ENCODE measurements at regions not wholly inside any gene's neighbourhood (a gene's known extent, or its start where the extent isn't known, plus 50 kb on each side); places are given as distances from the start of the nearest gene placed in this dataset.

DNA sequence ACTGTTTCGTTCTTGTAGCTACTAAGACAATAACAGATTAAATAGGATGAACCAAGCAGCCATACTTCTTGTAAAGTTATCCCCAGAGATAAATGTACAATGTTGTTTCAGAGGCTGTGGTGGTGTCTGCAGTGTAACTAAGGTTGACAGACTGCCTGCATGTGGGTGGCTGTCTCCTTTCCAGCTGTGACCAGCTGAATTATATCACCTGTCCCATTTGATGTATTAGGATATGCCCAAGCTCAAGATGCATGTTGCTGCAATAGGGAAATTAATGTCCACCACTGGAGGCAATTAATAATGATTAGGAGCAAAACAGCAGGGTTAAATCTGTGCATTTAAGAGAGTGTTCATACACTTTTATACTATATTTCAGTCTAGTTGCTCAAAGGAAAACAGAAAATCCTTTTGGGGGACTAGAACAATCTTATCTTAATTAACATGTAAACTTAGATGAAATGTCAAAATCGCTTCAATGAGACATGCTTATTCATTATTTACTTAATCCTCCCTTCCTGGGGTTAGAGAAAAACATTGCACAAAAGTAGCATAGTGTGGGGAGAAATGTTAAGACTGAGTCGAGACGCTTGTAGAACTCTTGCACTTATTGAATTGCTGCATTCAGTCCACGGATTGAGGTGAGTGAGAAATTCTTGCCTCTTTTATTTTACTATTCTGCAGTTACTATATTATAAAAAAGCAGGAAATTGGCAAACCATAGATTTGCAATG is 269.0 kb downstream of the SNX10 start:
- H3K27me3 ChIP-seq (ENCODE audit: insufficient read depth, low read length): no peaks in the 10 kb centered on the region
- no peaks in the 10 kb centered on the region for H3K9me3 ChIP-seq (ENCODE audit: insufficient read depth, low read depth, low read length)
- no peaks in the 10 kb centered on the region for H3K79me1 ChIP-seq (ENCODE audit: low read length)
- H2BK12ac ChIP-seq (ENCODE audit: low read length): no peak overlapping the region
- H3K4me2 ChIP-seq (ENCODE audit: low read length): no peak overlapping the region
- no peaks in the 10 kb centered on the region for H3K79me2 ChIP-seq (ENCODE audit: control insufficient read depth, insufficient read depth, low read length, poor library complexity)
- no peak overlapping the region for H4K8ac ChIP-seq (ENCODE audit: low read depth, low read length)
- H3K36me3 ChIP-seq (ENCODE audit: control insufficient read depth in 1 of 2, insufficient read depth in 2 of 2, low read length in 2 of 2): no peaks in the 10 kb centered on the region
- H4K91ac ChIP-seq (ENCODE audit: low read depth, low read length): no peak overlapping the region
- no peak overlapping the region for H4K12ac ChIP-seq (ENCODE audit: low read depth, low read length)
- H2AK5ac ChIP-seq (ENCODE audit: low read length): no peak overlapping the region
- no peak overlapping the region for H3K14ac ChIP-seq (ENCODE audit: low read length)
- no peak overlapping the region for H3K27ac ChIP-seq (ENCODE audit: low read depth, low read length)
- H3K23ac ChIP-seq (ENCODE audit: low read length): no peak overlapping the region
- no peak overlapping the region for H2AFZ ChIP-seq (ENCODE audit: insufficient read depth, low read length, poor library complexity)
- H3K4me1 ChIP-seq (ENCODE audit: control insufficient read depth in 1 of 2, insufficient read depth in 2 of 2, low read length in 2 of 2): no peaks in the 10 kb centered on the region
- no peak for DNase-seq
- no CpG with 5 or more reads among the region's 5 CpGs for WGBS (ENCODE audit: extremely low coverage, insufficient coverage, insufficient read length)
- H3K4ac ChIP-seq (ENCODE audit: low read depth, low read length): no peak overlapping the region
- no peak overlapping the region for H2BK120ac ChIP-seq (ENCODE audit: insufficient read depth, low read length, poor library complexity)
- H2BK5ac ChIP-seq (ENCODE audit: low read depth, low read length, poor library complexity): no peak overlapping the region
- H3K4me3 ChIP-seq (ENCODE audit: low read depth, low read length): no peak overlapping the region
- H3K18ac ChIP-seq (ENCODE audit: low read length): no peak overlapping the region
- no peak overlapping the region for H3K9ac ChIP-seq (ENCODE audit: low read length)

DNA sequence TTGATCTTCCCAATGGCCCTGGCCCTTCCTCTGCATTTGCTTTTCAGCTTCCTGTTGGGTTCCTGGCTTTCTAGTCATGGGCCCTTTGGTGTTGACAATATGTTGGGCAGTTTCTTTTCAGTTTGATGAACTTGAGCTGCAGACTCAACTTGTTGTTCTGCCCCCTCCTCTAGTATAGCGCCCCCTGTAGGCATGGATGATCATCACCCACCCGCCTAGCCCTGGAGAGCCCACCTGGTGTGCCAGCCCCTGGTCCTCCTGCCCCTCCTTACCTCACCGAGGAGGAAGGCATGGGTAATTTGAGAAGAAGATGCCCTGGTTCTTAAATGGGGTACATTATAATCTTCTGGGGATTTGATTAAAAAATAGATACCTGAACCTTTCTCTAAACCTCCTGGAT is 271.2 kb downstream of the SNX10 start:
- Histone ChIP-seq H3K23ac (ENCODE audit: low read length) (no peak overlapping the region), H2AFZ (ENCODE audit: insufficient read depth, low read length, poor library complexity) (no peak overlapping the region), H2AK5ac (ENCODE audit: low read length) (no peak overlapping the region), H3K4me3 (ENCODE audit: low read depth, low read length) (no peak overlapping the region), H3K14ac (ENCODE audit: low read length) (no peak overlapping the region), H3K9me3 (ENCODE audit: insufficient read depth, low read depth, low read length) (no peaks in the 10 kb centered on the region), H3K9ac (ENCODE audit: low read length) (no peak overlapping the region), H4K12ac (ENCODE audit: low read depth, low read length) (no peak overlapping the region), H3K79me2 (ENCODE audit: control insufficient read depth, insufficient read depth, low read length, poor library complexity) (no peaks in the 10 kb centered on the region), H4K8ac (ENCODE audit: low read depth, low read length) (no peak overlapping the region), H3K4me2 (ENCODE audit: low read length) (no peak overlapping the region), H3K36me3 (ENCODE audit: control insufficient read depth in 1 of 2, insufficient read depth in 2 of 2, low read length in 2 of 2) (no peaks in the 10 kb centered on the region), H3K4ac (ENCODE audit: low read depth, low read length) (no peak overlapping the region), H2BK5ac (ENCODE audit: low read depth, low read length, poor library complexity) (no peak overlapping the region), H3K79me1 (ENCODE audit: low read length) (no peaks in the 10 kb centered on the region), H2BK12ac (ENCODE audit: low read length) (no peak overlapping the region), H3K18ac (ENCODE audit: low read length) (no peak overlapping the region), H3K27ac (ENCODE audit: low read depth, low read length) (no peak overlapping the region), H3K27me3 (ENCODE audit: insufficient read depth, low read length) (no peaks in the 10 kb centered on the region), H3K4me1 (ENCODE audit: control insufficient read depth in 1 of 2, insufficient read depth in 2 of 2, low read length in 2 of 2) (no peaks in the 10 kb centered on the region), H2BK120ac (ENCODE audit: insufficient read depth, low read length, poor library complexity) (no peak overlapping the region), H4K91ac (ENCODE audit: low read depth, low read length) (no peak overlapping the region)
- DNase-seq: no peak
- no CpG with 5 or more reads among the region's 3 CpGs for WGBS (ENCODE audit: extremely low coverage, insufficient coverage, insufficient read length)

DNA sequence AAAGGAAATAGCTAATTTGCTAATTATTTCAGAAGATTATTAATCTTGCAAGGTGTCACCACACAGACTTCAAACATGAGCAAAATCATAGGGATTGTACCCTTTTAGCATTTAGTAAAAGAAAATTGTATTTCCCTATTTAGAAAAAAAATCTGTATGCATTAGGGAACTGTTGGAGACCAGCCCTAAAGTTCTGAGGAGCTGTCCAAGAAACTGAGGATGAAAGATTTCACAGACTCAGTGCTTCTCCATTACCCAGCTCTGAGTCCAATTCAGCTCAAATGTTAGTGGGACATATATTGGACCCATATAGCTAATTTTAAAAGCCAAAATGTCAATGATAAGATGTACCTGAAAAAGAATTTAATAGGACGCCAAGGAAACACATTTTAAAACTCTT is 271.7 kb downstream of the SNX10 start:
- H3K79me2 ChIP-seq (ENCODE audit: control insufficient read depth, insufficient read depth, low read length, poor library complexity): no peaks in the 10 kb centered on the region

DNA sequence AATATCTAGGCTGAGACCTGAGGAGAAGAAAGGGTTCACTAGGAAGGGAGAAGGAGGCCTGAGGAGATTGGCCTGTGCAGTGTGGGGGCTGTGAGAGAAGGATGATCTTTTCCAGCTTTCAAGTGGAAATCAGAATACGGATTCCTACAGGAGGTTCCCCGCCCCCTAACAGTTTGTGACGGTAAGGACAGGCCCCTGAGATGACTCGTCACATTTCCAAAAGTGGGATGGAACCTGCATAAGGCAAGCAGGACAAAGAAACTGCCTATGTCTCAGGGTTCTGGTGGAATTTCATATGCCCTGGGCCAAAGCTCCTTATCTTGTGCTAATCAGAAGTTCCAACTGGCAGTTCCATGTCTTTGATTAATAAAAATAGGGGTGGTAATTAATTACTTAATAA is 275.6 kb downstream of the SNX10 start:
- Histone ChIP-seq H4K8ac (ENCODE audit: low read depth, low read length) (no peak overlapping the region), H3K9me3 (ENCODE audit: insufficient read depth, low read depth, low read length) (no peaks in the 10 kb centered on the region), H2BK120ac (ENCODE audit: insufficient read depth, low read length, poor library complexity) (no peak overlapping the region), H3K79me2 (ENCODE audit: control insufficient read depth, insufficient read depth, low read length, poor library complexity) (no peaks in the 10 kb centered on the region), H2AK5ac (ENCODE audit: low read length) (no peak overlapping the region), H3K27ac (ENCODE audit: low read depth, low read length) (no peak overlapping the region), H3K27me3 (ENCODE audit: insufficient read depth, low read length) (no peaks in the 10 kb centered on the region), H3K4me3 (ENCODE audit: low read depth, low read length) (no peak overlapping the region), H3K14ac (ENCODE audit: low read length) (no peak overlapping the region), H4K12ac (ENCODE audit: low read depth, low read length) (no peak overlapping the region), H2AFZ (ENCODE audit: insufficient read depth, low read length, poor library complexity) (no peak overlapping the region), H3K23ac (ENCODE audit: low read length) (no peak overlapping the region), H3K4me1 (ENCODE audit: control insufficient read depth in 1 of 2, insufficient read depth in 2 of 2, low read length in 2 of 2) (no peaks in the 10 kb centered on the region), H3K79me1 (ENCODE audit: low read length) (no peaks in the 10 kb centered on the region), H4K91ac (ENCODE audit: low read depth, low read length) (no peak overlapping the region), H3K18ac (ENCODE audit: low read length) (no peak overlapping the region), H3K36me3 (ENCODE audit: control insufficient read depth in 1 of 2, insufficient read depth in 2 of 2, low read length in 2 of 2) (no peaks in the 10 kb centered on the region), H3K4ac (ENCODE audit: low read depth, low read length) (no peak overlapping the region), H2BK5ac (ENCODE audit: low read depth, low read length, poor library complexity) (no peak overlapping the region), H2BK12ac (ENCODE audit: low read length) (no peak overlapping the region), H3K4me2 (ENCODE audit: low read length) (no peak overlapping the region), H3K9ac (ENCODE audit: low read length) (no peak overlapping the region)
- WGBS (ENCODE audit: extremely low coverage, insufficient coverage, insufficient read length): no CpG with 5 or more reads among the region's 4 CpGs
- DNase-seq: no peak

More for the DNA sequence above, 271.7 kb downstream of the SNX10 start:
- WGBS (ENCODE audit: extremely low coverage, insufficient coverage, insufficient read length): no CpG with 5 or more reads among the region's 1 CpG
- Histone ChIP-seq H2BK5ac (ENCODE audit: low read depth, low read length, poor library complexity) (no peak overlapping the region), H2BK12ac (ENCODE audit: low read length) (no peak overlapping the region), H4K91ac (ENCODE audit: low read depth, low read length) (no peak overlapping the region), H4K8ac (ENCODE audit: low read depth, low read length) (no peak overlapping the region), H2AFZ (ENCODE audit: insufficient read depth, low read length, poor library complexity) (no peak overlapping the region), H2AK5ac (ENCODE audit: low read length) (no peak overlapping the region), H3K4ac (ENCODE audit: low read depth, low read length) (no peak overlapping the region), H3K9ac (ENCODE audit: low read length) (no peak overlapping the region), H3K79me1 (ENCODE audit: low read length) (no peaks in the 10 kb centered on the region), H3K27me3 (ENCODE audit: insufficient read depth, low read length) (no peaks in the 10 kb centered on the region), H3K18ac (ENCODE audit: low read length) (no peak overlapping the region), H3K4me2 (ENCODE audit: low read length) (no peak overlapping the region), H3K27ac (ENCODE audit: low read depth, low read length) (no peak overlapping the region), H3K36me3 (ENCODE audit: control insufficient read depth in 1 of 2, insufficient read depth in 2 of 2, low read length in 2 of 2) (no peaks in the 10 kb centered on the region), H3K23ac (ENCODE audit: low read length) (no peak overlapping the region), H3K4me3 (ENCODE audit: low read depth, low read length) (no peak overlapping the region), H4K12ac (ENCODE audit: low read depth, low read length) (no peak overlapping the region), H3K14ac (ENCODE audit: low read length) (no peak overlapping the region), H3K4me1 (ENCODE audit: control insufficient read depth in 1 of 2, insufficient read depth in 2 of 2, low read length in 2 of 2) (no peaks in the 10 kb centered on the region), H2BK120ac (ENCODE audit: insufficient read depth, low read length, poor library complexity) (no peak overlapping the region), H3K9me3 (ENCODE audit: insufficient read depth, low read depth, low read length) (no peaks in the 10 kb centered on the region)
- no peak for DNase-seq

Data from trophoblast cell (in vitro differentiated cells and primary cell).